Psoas muscle (tissue), 7 donors: ENCODE measurements at regions not wholly inside any gene's neighbourhood (a gene's known extent, or its start where the extent isn't known, plus 50 kb on each side); places are given as distances from the start of the nearest gene placed in this dataset.
"Not testable (repeated sequence)": the region's sequence is repeated elsewhere in the genome, so short reads cannot be mapped to it uniquely, and the experiment has no call there.

Experiments used
- ATAC-seq, 4 donors: fragments of 200-7000 bp; cut with Tn5 transposase; one replicate each; pipeline ENCODE4 v1.9.1; 2020; ENCODE audit warnings: moderate library complexity in 3 of 4, mild to moderate bottlenecking in 2 of 4
- DNase-seq, 2 donors: peaks; one replicate each; pipeline ENCODE4 v3.0.0-alpha.2; 2020
- H3K27ac ChIP-seq: fragments of 200-600 bp; one replicate; pipeline ENCODE4 v1.8.0; 2022
- H3K27me3 ChIP-seq, 3 donors: fragments of 200-600 bp in 1 of 3; one replicate each; pipeline versions ENCODE4 v1.6.1 to v1.8.0; 2013 to 2022; ENCODE audit warnings: low read length in 2 of 3, mild to moderate bottlenecking in 2 of 3, moderate library complexity in 1 of 3; ENCODE audit not compliant: insufficient read depth in 3 of 3
- H3K36me3 ChIP-seq, 2 donors: fragments of 200-600 bp in 1 of 2; one replicate each; pipeline versions ENCODE4 v1.6.1 to v1.8.0; 2013 to 2022; ENCODE audit warnings: low read depth in 1 of 2, mild to moderate bottlenecking in 1 of 2, moderate library complexity in 1 of 2; ENCODE audit not compliant: insufficient read depth in 1 of 2
- H3K4me1 ChIP-seq: fragments of 200-600 bp; one replicate; pipeline ENCODE4 v1.8.0; 2022
- H3K4me3 ChIP-seq: fragments of 200-600 bp; one replicate; pipeline ENCODE4 v1.8.0; 2022; ENCODE audit warnings: mild to moderate bottlenecking
- H3K9me3 ChIP-seq: fragments of 200-600 bp; one replicate; pipeline ENCODE4 v1.8.0; 2022
- CTCF ChIP-seq: fragments of 200-600 bp; IDR thresholded peaks from one replicate; pipeline ENCODE4 v1.8.0; 2022; ENCODE audit warnings: antibody characterized with exemption
- WGBS, 3 donors: extraction: QIAGEN DNeasy Blood & Tissue Kit; methylation state at CpG; one replicate each; pipeline versions ENCODE4 v1.1.6 to v1.1.7; 2013; 5-methylcytosine and 5-hydroxymethylcytosine counted together
- intact Hi-C, 2 donors: fragments of 100-400 bp; cut with DNase I; formaldehyde crosslinking; loops; one replicate each; pipeline versions ENCODE4 v1.11.0 to v1.14.2; 2022
- donor health status: healthy with polysubstance abuse.
- donor health status: DM: no; HTN: no; CAD: no; lungs with moderate emphysema.
- donor health status: Bipolar disorder and iron deficiency.
- donor health status: healthy.
- donor health status: DM: yes; HTN: yes; CAD: no.
- donor health status: DM: no; HTN: no; CAD: no.
- donor health status: DM: yes; HTN: yes; CAD: no.

GRCh38 chr1:157335056-157335455 is 196.9 kb upstream of the ETV3 start:
- Histone ChIP-seq H3K27ac (no peak overlapping the region), H3K9me3 (peaks cover 6% of the 10 kb centered on the region), H3K36me3 (no peaks in the 10 kb centered on the region), H3K4me3 (no peak overlapping the region), H3K4me1 (no peaks in the 10 kb centered on the region), H3K27me3 (peaks cover 0 to 3% (median 0%) of the 10 kb centered on the region in 3 donors)
- intact Hi-C loops, result no loop called here
- no peak for TF ChIP-seq CTCF
- no peak for DNase-seq
- 81 to 89% (median 87%) methylated on average over 2 of the region's 2 CpGs for WGBS, 3 donors
- ATAC-seq, result no peak

GRCh38 chr1:157334041-157334440 is 195.8 kb upstream of the ETV3 start:
- Histone ChIP-seq H3K4me1 (no peaks in the 10 kb centered on the region), H3K36me3 (no peaks in the 10 kb centered on the region), H3K27ac (no peak overlapping the region), H3K9me3 (peaks cover 6% of the 10 kb centered on the region), H3K27me3 (peaks cover 0 to 3% (median 0%) of the 10 kb centered on the region in 3 donors), H3K4me3 (no peak overlapping the region)
- TF ChIP-seq CTCF, result no peak
- WGBS, 3 donors, result 37 to 53% (median 42%) methylated on average over 2 of the region's 2 CpGs
- DNase-seq (no peak), ATAC-seq (no peak)
- intact Hi-C loops, result no loop called here

- H3K9me3 ChIP-seq, DNase-seq, ATAC-seq, H3K27me3 ChIP-seq, H3K4me1 ChIP-seq, H3K27ac ChIP-seq, H3K4me3 ChIP-seq, intact Hi-C loops, H3K36me3 ChIP-seq: not testable (repeated sequence)
Measured at GRCh38 chr1:157330177-157330576, 192.0 kb upstream of the ETV3 start.

GRCh38 chr1:157328120-157328519 is 189.9 kb upstream of the ETV3 start:
- H3K27ac ChIP-seq, H3K4me3 ChIP-seq, H3K9me3 ChIP-seq, H3K4me1 ChIP-seq, H3K27me3 ChIP-seq, DNase-seq, ATAC-seq, intact Hi-C loops, H3K36me3 ChIP-seq: not testable (repeated sequence)

- Histone ChIP-seq H3K27me3 (no peaks in the 10 kb centered on the region), H3K9me3 (peaks cover 4% of the 10 kb centered on the region), H3K4me3 (no peak overlapping the region), H3K4me1 (no peaks in the 10 kb centered on the region), H3K27ac (no peak overlapping the region), H3K36me3 (no peaks in the 10 kb centered on the region)
- 55 to 58% (median 58%) methylated on average over 7 of the region's 7 CpGs for WGBS, 3 donors
- intact Hi-C loops, result no loop called here
- no peak for DNase-seq
- ATAC-seq, result no peak
- no peak for TF ChIP-seq CTCF
Measured at GRCh38 chr1:157326173-157326859, 188.1 kb upstream of the ETV3 start.

GRCh38 chr1:157325220-157325619 is 187.0 kb upstream of the ETV3 start:
- 23 to 44% (median 25%) methylated on average over 1 of the region's 1 CpG for WGBS, 3 donors
- H3K9me3 ChIP-seq, result peaks cover 4% of the 10 kb centered on the region
- no peaks in the 10 kb centered on the region for H3K36me3 ChIP-seq
- no peak overlapping the region for H3K27ac ChIP-seq
- H3K4me3 ChIP-seq, result no peak overlapping the region
- intact Hi-C loops, result no loop called here
- ATAC-seq (no peak), DNase-seq (no peak)
- H3K4me1 ChIP-seq, result no peaks in the 10 kb centered on the region
- H3K27me3 ChIP-seq, result no peaks in the 10 kb centered on the region
- TF ChIP-seq CTCF, result no peak

GRCh38 chr1:157321972-157322371 is 183.8 kb upstream of the ETV3 start:
- H3K27me3 ChIP-seq, H3K27ac ChIP-seq, H3K4me1 ChIP-seq, ATAC-seq, intact Hi-C loops, H3K36me3 ChIP-seq, DNase-seq, H3K4me3 ChIP-seq: not testable (repeated sequence)
- 91 to 100% (median 95%) methylated on average over 1 of the region's 1 CpG for WGBS, 3 donors
- H3K9me3 ChIP-seq, result peaks cover 14% of the 10 kb centered on the region
